SK-N-SH (cell line): ENCODE measurements at regions not wholly inside any gene's neighbourhood (a gene's known extent, or its start where the extent isn't known, plus 50 kb on each side); places are given as distances from the start of the nearest gene placed in this dataset.

Source experiments
- CTCF ChIA-PET: fragments of 300-600, 350-600 bp; formaldehyde crosslinking; extraction: SDS; loops from one replicate; lab custom pipeline; 2021; lab: Yijun Ruan, JAX
- POLR2A ChIA-PET: fragments of 350-600 bp; sonication (Branson Sonifier 250); formaldehyde crosslinking; extraction: SDS; loops from one replicate; lab custom pipeline; 2020; ENCODE audit warnings: antibody characterized with exemption, inconsistent platforms; lab: Yijun Ruan, JAX
- DNase-seq: peaks from one replicate; pipeline ENCODE4 v3.0.0; 2012
- H2AFZ ChIP-seq: fragments of 200-600 bp; sonication (generic); 2 replicates; pipeline ENCODE4 v1.8.1; 2016; ENCODE audit warnings: antibody characterized with exemption, mild to moderate bottlenecking, low read depth
- H3F3A ChIP-seq: fragments of 200-600 bp; sonication (generic); replicated peaks from 2 replicates; pipeline ENCODE3; 2016; ENCODE audit warnings: antibody characterized with exemption, mild to moderate bottlenecking; ENCODE audit not compliant: insufficient read depth
- H3K27ac ChIP-seq, 2 experiments: fragments of 200-500 bp in 1 of 2; fragments of 200-600 bp in 1 of 2; sonication (Bioruptor generic) in 1 of 2; sonication (generic), shearing (Covaris generic) in 1 of 2; 2 replicates each; pipeline versions ENCODE4 v1.5.1 to v1.6.1; 2014 to 2016; ENCODE audit warnings: low read depth in 2 of 2, inconsistent platforms in 1 of 2, low read length in 1 of 2, mild to moderate bottlenecking in 1 of 2, mixed read lengths in 1 of 2
- H3K27me3 ChIP-seq: fragments of 200-600 bp; sonication (generic), shearing (Covaris generic); 2 replicates; pipeline ENCODE4 v1.6.1; 2016; ENCODE audit warnings: mixed run types; ENCODE audit not compliant: insufficient read depth
- H3K36me3 ChIP-seq, 2 experiments: fragments of 200-500 bp in 1 of 2; fragments of 200-600 bp in 1 of 2; sonication (Bioruptor generic) in 1 of 2; sonication (generic) in 1 of 2; replicated peaks in 1 of 2; 2 replicates each; pipeline versions ENCODE3 to v1.5.1; 2014 to 2016; ENCODE audit warnings: low read length in 1 of 2, mild to moderate bottlenecking in 1 of 2; ENCODE audit not compliant: insufficient read depth in 2 of 2, control insufficient read depth in 1 of 2
- H3K4me1 ChIP-seq, 2 experiments: fragments of 200-500 bp in 1 of 2; fragments of 200-600 bp in 1 of 2; sonication (Bioruptor generic) in 1 of 2; sonication (generic), shearing (Covaris generic) in 1 of 2; 2 replicates each; pipeline versions ENCODE4 v1.5.1 to v1.6.1; 2014 to 2016; ENCODE audit warnings: low read depth in 1 of 2, low read length in 1 of 2, mixed run types in 1 of 2; ENCODE audit not compliant: insufficient read depth in 2 of 2, control insufficient read depth in 1 of 2
- H3K4me2 ChIP-seq: fragments of 200-600 bp; sonication (generic), shearing (Covaris generic); 2 replicates; pipeline ENCODE4 v1.6.1; 2017; ENCODE audit warnings: mixed run types
- H3K4me3 ChIP-seq, 2 experiments: fragments of 200-500 bp in 1 of 2; fragments of 200-600 bp in 1 of 2; sonication (Bioruptor generic) in 1 of 2; sonication (generic), shearing (Covaris generic) in 1 of 2; 2 replicates each; pipeline versions ENCODE4 v1.5.1 to v1.8.1; 2014 to 2016; ENCODE audit warnings: low read depth in 2 of 2, inconsistent platforms in 1 of 2, low read length in 1 of 2, mild to moderate bottlenecking in 1 of 2, mixed read lengths in 1 of 2, moderate library complexity in 1 of 2
- H3K79me2 ChIP-seq: fragments of 200-600 bp; sonication (generic); 2 replicates; pipeline ENCODE4 v1.8.1; 2017; ENCODE audit warnings: mild to moderate bottlenecking; ENCODE audit not compliant: insufficient read depth
- H3K9ac ChIP-seq: fragments of 200-600 bp; sonication (generic); 2 replicates; pipeline ENCODE4 v1.6.1; 2017; ENCODE audit warnings: mixed run types
- H3K9me2 ChIP-seq: fragments of 200-600 bp; sonication (generic); 2 replicates; pipeline ENCODE4 v1.6.1; 2017; ENCODE audit warnings: mixed run types
- H3K9me3 ChIP-seq: fragments of 200-600 bp; sonication (generic); 2 replicates; pipeline ENCODE4 v1.6.1; 2017; ENCODE audit warnings: mixed run types, mild to moderate bottlenecking, moderate library complexity
- H4K20me1 ChIP-seq: fragments of 200-600 bp; sonication (generic); 2 replicates; pipeline ENCODE4 v1.6.1; 2017; ENCODE audit warnings: mild to moderate bottlenecking, mixed run types; ENCODE audit not compliant: insufficient read depth
- ELF1 ChIP-seq: IDR thresholded peaks from 2 replicates; pipeline ENCODE4 v1.4.0; 2012
- EP300 ChIP-seq, 2 experiments: IDR thresholded peaks; 2 replicates each; pipeline versions ENCODE4 v1.4.0 to v1.6.1; 2012; ENCODE audit warnings: borderline replicate concordance in 1 of 2, low read depth in 1 of 2, low read length in 1 of 2
- FOSL2 ChIP-seq: IDR thresholded peaks from 2 replicates; pipeline ENCODE4 v1.4.0; 2012; ENCODE audit warnings: low read depth, mild to moderate bottlenecking, moderate library complexity, borderline replicate concordance
- FOXJ3 ChIP-seq: sonication (generic); formaldehyde crosslinking; IDR thresholded peaks from 2 replicates; pipeline ENCODE4 v1.5.1; 2020; ENCODE audit warnings: mild to moderate bottlenecking, missing genetic modification reagents
- FOXM1 ChIP-seq: IDR thresholded peaks from 2 replicates; pipeline ENCODE4 v1.4.0; 2012; ENCODE audit warnings: low read depth, mild to moderate bottlenecking
- GATA2 ChIP-seq: sonication (generic); formaldehyde crosslinking; IDR thresholded peaks from 2 replicates; pipeline ENCODE4 v1.5.0; 2020; ENCODE audit warnings: mild to moderate bottlenecking, missing genetic modification reagents
- JUND ChIP-seq: IDR thresholded peaks from 2 replicates; pipeline ENCODE4 v1.4.0; 2012
- NFIC ChIP-seq: IDR thresholded peaks from 2 replicates; pipeline ENCODE4 v1.4.0; 2012; ENCODE audit warnings: borderline replicate concordance
- RAD21 ChIP-seq: IDR thresholded peaks from 2 replicates; pipeline ENCODE4 v1.6.1; 2012; ENCODE audit warnings: mild to moderate bottlenecking, low read length
- RCOR1 ChIP-seq: fragments of 150-350 bp; IDR thresholded peaks from 2 replicates; pipeline ENCODE4 v1.6.1; 2017; ENCODE audit warnings: antibody characterized with exemption, low read length
- RFX5 ChIP-seq: IDR thresholded peaks from 2 replicates; pipeline ENCODE4 v1.6.1; 2012; ENCODE audit warnings: mild to moderate bottlenecking, improper control_type of control experiment, low read length
- SIN3A ChIP-seq: IDR thresholded peaks from 2 replicates; pipeline ENCODE4 v1.6.1; 2012; ENCODE audit warnings: low read depth, mild to moderate bottlenecking, low read length, moderate library complexity, borderline replicate concordance
- TEAD4 ChIP-seq: IDR thresholded peaks from 2 replicates; pipeline ENCODE4 v1.4.0; 2012; ENCODE audit warnings: mild to moderate bottlenecking, borderline replicate concordance; ENCODE audit not compliant: insufficient read depth
- ZBTB33 ChIP-seq: IDR thresholded peaks from 2 replicates; pipeline ENCODE4 v1.4.0; 2012; ENCODE audit warnings: low read depth, borderline replicate concordance
- WGBS: methylation state at CpG from one replicate; pipeline ENCODE4 v1.1.6; 2017; ENCODE audit warnings: low lambda C conversion rate; 5-methylcytosine and 5-hydroxymethylcytosine counted together
- TF ChIP-seq, protein P1 (sequence below): fragments of 150-350 bp; IDR thresholded peaks from 2 replicates; pipeline ENCODE4 v1.6.1; 2016; ENCODE audit warnings: mild to moderate bottlenecking, low read depth, low read length
- TF ChIP-seq, protein P2 (sequence below): IDR thresholded peaks from 2 replicates; pipeline ENCODE4 v1.6.1; 2012; ENCODE audit warnings: mild to moderate bottlenecking, low read depth, low read length, moderate library complexity
- TF ChIP-seq, protein P3 (sequence below): fragments of 150-350 bp; IDR thresholded peaks from 2 replicates; pipeline ENCODE4 v1.6.1; 2017; ENCODE audit warnings: antibody characterized with exemption, low read length, low read depth, borderline replicate concordance

GRCh38 chr5:115387816-115388215, 91.4 kb upstream of the CCDC112 start:
- TF ChIP-seq, protein P1, sequence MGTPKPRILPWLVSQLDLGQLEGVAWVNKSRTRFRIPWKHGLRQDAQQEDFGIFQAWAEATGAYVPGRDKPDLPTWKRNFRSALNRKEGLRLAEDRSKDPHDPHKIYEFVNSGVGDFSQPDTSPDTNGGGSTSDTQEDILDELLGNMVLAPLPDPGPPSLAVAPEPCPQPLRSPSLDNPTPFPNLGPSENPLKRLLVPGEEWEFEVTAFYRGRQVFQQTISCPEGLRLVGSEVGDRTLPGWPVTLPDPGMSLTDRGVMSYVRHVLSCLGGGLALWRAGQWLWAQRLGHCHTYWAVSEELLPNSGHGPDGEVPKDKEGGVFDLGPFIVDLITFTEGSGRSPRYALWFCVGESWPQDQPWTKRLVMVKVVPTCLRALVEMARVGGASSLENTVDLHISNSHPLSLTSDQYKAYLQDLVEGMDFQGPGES = no peak
- TF ChIP-seq FOXM1 (no peak), ZBTB33 (no peak), RAD21 (no peak), SIN3A (no peak), NFIC (no peak)
- TF ChIP-seq, protein P2, sequence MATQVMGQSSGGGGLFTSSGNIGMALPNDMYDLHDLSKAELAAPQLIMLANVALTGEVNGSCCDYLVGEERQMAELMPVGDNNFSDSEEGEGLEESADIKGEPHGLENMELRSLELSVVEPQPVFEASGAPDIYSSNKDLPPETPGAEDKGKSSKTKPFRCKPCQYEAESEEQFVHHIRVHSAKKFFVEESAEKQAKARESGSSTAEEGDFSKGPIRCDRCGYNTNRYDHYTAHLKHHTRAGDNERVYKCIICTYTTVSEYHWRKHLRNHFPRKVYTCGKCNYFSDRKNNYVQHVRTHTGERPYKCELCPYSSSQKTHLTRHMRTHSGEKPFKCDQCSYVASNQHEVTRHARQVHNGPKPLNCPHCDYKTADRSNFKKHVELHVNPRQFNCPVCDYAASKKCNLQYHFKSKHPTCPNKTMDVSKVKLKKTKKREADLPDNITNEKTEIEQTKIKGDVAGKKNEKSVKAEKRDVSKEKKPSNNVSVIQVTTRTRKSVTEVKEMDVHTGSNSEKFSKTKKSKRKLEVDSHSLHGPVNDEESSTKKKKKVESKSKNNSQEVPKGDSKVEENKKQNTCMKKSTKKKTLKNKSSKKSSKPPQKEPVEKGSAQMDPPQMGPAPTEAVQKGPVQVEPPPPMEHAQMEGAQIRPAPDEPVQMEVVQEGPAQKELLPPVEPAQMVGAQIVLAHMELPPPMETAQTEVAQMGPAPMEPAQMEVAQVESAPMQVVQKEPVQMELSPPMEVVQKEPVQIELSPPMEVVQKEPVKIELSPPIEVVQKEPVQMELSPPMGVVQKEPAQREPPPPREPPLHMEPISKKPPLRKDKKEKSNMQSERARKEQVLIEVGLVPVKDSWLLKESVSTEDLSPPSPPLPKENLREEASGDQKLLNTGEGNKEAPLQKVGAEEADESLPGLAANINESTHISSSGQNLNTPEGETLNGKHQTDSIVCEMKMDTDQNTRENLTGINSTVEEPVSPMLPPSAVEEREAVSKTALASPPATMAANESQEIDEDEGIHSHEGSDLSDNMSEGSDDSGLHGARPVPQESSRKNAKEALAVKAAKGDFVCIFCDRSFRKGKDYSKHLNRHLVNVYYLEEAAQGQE = no peak
- H3K9me2 ChIP-seq = no peaks in the 10 kb centered on the region
- H3K9ac ChIP-seq = no peak overlapping the region
- H2AFZ ChIP-seq = no peak overlapping the region
- no peak for DNase-seq
- H3K27me3 ChIP-seq = no peaks in the 10 kb centered on the region
- H3K36me3 ChIP-seq = no peaks in the 10 kb centered on the region
- no peak overlapping the region for H3K4me2 ChIP-seq
- ChIA-PET POLR2A (no interaction called here), CTCF (no interaction called here)
- no peak overlapping the region for H3K4me3 ChIP-seq
- no peaks in the 10 kb centered on the region; a peak in 2 of 4 replicates for H3K4me1 ChIP-seq
- H3K9me3 ChIP-seq = no peaks in the 10 kb centered on the region
- no peaks in the 10 kb centered on the region for H3K79me2 ChIP-seq
- no peaks in the 10 kb centered on the region for H4K20me1 ChIP-seq
- H3F3A ChIP-seq = no peaks in the 10 kb centered on the region
- no peak overlapping the region for H3K27ac ChIP-seq
- 88% methylated on average over 2 of the region's 2 CpGs for WGBS

DNA sequence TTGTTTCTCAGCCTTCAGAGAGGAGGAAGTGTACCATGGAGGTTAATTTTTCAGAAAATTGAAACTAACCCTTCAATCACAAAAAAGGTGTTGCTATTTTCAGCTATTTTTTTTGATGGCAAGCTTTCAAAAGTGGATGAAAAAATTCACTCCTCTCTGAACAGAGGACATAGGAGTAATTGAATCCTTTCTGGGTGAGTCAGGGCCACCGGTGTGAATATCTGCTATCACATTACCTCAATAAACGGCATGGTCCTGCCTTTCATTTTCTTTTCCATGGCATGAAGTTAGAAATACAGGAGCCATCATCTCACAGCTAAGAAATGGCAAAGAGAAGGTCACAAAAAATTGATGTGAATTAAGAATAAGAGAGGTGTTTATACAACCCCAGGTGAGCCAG, 90.2 kb upstream of the CCDC112 start:
- CTCF ChIA-PET = interaction anchor here (1.2 kb wide), 1 partner anchor 20 kb away, joined by 3 read pairs; no protein-coding TSS in a partner anchor
- Histone ChIP-seq H3K79me2 (no peaks in the 10 kb centered on the region), H3F3A (no peaks in the 10 kb centered on the region), H3K4me3 (no peak overlapping the region), H3K9me2 (no peaks in the 10 kb centered on the region), H2AFZ (no peak overlapping the region), H4K20me1 (no peaks in the 10 kb centered on the region), H3K4me2 (no peak overlapping the region), H3K27me3 (no peaks in the 10 kb centered on the region), H3K9ac (no peak overlapping the region), H3K36me3 (no peaks in the 10 kb centered on the region), H3K27ac (no peak overlapping the region), H3K4me1 (no peaks in the 10 kb centered on the region; a peak in 2 of 4 replicates), H3K9me3 (no peaks in the 10 kb centered on the region)
- WGBS = 88% methylated on average over 2 of the region's 2 CpGs
- no peak for DNase-seq
- POLR2A ChIA-PET = no interaction called here
- TF ChIP-seq FOSL2 (no peak), RCOR1 (no peak), RFX5 (no peak), JUND (no peak), FOXJ3 (no peak), GATA2 (CRISPR knock-in tag) (no peak), TEAD4 (no peak), EP300 (IDR thresholded peaks at IDR 0.05; ENCODE audit: borderline replicate concordance in 1 of 2, low read depth in 1 of 2, low read length in 1 of 2) (no peak), ELF1 (no peak)
- TF ChIP-seq, protein P3, sequence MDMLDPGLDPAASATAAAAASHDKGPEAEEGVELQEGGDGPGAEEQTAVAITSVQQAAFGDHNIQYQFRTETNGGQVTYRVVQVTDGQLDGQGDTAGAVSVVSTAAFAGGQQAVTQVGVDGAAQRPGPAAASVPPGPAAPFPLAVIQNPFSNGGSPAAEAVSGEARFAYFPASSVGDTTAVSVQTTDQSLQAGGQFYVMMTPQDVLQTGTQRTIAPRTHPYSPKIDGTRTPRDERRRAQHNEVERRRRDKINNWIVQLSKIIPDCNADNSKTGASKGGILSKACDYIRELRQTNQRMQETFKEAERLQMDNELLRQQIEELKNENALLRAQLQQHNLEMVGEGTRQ = no peak
- TF ChIP-seq, protein P2 = no peak
